ENCODE measurements at regions not wholly inside any gene's neighbourhood (a gene's known extent, or its start where the extent isn't known, plus 50 kb on each side); places are given as distances from the start of the nearest gene placed in this dataset.
"Not testable (repeated sequence)": the region's sequence is repeated elsewhere in the genome, so short reads cannot be mapped to it uniquely, and the experiment has no call there.

DNA sequence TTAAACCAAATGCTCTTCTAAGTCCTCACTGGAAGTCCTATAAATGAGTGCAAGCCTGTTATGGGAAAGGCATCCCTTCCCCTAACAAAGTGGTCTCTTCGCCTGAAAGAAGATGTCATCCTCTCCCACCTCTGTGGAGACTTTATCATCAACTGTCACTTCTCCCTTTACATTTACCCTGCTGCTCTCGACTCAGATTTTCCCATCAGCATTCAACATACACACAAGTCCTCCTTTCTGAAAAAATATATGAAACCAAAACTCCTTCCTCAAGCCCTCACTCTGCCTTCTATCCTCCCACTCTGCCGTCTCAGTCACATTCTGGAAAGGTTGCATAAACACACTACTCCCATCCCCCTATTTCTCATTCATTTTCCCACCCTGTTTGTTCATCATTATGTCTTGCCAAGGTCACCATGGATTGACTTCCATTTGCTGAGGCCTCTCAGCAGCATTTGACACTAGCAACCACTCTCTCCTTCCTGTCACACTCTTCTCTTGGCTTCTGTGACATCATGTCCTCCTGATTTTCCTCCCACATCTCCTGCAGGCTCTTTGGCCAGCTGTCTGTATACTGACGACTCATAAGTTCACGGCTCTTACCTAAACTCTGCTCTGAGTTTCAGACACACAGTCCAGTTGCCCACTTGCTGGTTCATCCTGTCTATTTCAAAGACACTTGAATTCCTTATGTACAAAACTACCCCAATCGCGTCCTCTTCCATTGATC lies 70.3 kb upstream of the SMAD3 start:
- peak; percentile 50 for DNase-seq (ENCODE audit: low read depth)

GRCh38 chr15:66996094-66996493 lies 69.3 kb upstream of the SMAD3 start:
- DNase-seq (ENCODE audit: low read depth): no peak

DNA sequence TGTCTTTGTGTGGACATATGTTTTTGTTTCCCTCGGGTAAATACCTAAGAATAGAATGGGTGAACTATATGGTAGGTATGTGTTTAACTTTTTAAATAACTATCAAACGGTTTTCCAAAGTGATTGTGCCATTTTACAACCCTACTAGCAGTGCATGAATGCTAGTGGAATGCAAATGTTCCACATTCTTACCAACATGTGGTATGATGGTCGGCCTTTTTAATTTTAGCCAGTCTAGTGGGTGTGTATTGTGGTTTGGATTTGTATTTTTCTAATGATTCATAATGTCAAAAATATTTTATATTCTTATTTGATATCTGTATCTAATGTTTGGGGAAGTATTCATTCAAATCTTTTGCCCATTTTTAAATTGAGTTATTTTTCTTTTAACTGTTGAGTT lies 68.2 kb upstream of the SMAD3 start:
- peak; percentile 33 for DNase-seq (ENCODE audit: low read depth)

- DNase-seq (ENCODE audit: low read depth): not testable (repeated sequence)
Measured at GRCh38 chr15:66998234-66998633, 67.2 kb upstream of the SMAD3 start.

- no peak for DNase-seq (ENCODE audit: low read depth)
Measured at GRCh38 chr15:66999046-66999968, 66.1 kb upstream of the SMAD3 start.

- DNase-seq (ENCODE audit: low read depth): no peak
Measured at GRCh38 chr15:67000896-67001295, 64.5 kb upstream of the SMAD3 start.

DNA sequence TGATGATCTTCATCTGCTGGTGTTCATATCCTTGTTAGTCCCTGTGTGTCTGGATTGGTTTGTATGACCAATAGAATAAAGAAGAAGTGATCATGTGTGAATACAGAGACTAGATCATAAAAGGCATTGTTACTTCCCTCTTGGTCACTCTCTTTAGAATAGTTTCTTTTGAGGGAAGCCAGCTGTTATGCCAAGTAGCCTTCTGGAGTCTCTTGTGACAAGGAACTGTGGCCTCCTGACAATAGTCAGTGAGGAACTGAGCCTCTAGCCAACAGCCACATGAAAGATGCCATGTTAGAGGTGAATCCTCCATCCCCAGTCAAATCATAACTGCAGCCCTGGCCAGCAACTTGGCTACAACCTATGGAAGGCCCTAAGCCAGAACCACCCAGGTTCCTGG lies 63.0 kb upstream of the SMAD3 start:
- no peak for DNase-seq (ENCODE audit: low read depth)

DNA sequence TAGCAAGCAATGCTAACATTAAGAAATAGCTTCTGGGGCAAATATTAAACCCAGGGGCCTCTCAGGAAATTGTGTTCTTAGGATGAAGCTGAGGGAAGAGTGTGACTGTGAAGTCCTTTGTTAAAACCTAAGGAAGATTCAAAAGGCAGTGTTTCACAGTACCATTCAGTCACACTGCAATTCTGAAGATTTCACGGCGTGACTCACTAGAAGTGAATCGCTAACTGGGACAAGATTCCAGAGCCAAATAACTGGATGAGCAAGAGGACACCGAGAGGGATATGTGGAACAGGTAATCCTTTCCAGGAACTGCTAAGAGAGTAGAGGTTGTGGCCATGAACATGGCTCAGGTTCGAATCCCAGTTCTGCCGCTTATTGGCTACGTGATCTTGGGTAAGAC lies 61.8 kb upstream of the SMAD3 start:
- DNase-seq (ENCODE audit: low read depth): peak; percentile 59

DNA sequence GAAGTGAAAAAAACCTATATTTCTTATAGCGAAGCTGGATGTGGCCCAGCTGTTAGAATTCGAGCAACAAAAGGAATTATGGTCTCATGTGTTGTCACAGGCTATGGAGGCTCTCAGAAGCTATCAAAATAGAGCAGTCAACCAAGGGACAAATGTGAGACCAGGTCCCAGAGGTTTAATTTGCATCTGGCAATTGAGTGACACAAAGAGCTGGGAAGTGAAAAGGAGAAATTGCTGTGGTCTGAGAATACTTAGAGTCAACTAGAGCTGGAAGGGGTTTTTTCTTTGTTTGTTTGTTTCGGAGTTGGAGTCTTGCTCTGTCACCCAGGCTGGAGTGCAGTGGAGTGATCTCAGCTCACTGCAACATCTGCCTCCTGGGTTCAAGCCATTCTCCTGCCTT lies 61.3 kb upstream of the SMAD3 start:
- no peak for DNase-seq (ENCODE audit: low read depth)

- no peak for DNase-seq (ENCODE audit: low read depth)
Measured at GRCh38 chr15:67005294-67005996, 60.0 kb upstream of the SMAD3 start.

GRCh38 chr15:67006083-67007065 lies 59.0 kb upstream of the SMAD3 start:
- no peak for DNase-seq (ENCODE audit: low read depth)

- DNase-seq (ENCODE audit: low read depth): no peak
Measured at GRCh38 chr15:67009576-67010569, 55.5 kb upstream of the SMAD3 start.

DNA sequence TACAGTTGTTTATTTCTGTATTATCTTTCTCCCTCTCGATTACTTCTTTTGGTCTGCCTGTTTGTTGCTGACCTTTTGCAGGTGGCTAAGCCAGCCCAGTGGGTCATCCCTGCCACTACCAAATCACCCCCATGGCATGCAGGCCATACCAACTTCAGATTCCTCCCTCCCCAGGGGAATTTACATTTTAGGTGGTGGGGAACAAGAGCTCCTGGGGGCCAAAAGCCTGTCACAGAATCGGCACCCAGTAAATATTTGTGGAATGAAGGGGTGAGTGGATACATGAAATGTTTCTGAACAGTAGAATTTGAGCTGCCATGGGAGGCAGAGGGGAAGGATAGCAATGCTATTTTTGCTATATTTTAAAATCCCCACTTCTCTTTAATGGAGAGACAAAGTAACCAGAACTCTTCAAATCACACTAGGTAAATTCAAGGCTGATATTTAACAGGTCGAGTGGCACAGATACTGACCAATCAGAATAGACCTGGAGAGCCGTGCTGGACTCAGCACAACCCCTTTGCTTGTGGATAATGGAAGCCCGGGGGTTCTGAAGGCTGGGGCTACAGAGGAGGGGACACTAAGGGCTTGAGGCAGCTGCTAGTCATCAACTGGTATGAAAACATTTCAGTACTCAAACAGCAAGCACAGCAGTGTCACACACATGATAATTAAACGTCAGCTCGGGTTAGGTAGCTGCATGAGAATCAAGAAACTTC lies 54.3 kb upstream of the SMAD3 start:
- no peak for DNase-seq (ENCODE audit: low read depth)

GRCh38 chr15:67011617-67012005 lies 53.8 kb upstream of the SMAD3 start:
- DNase-seq (ENCODE audit: low read depth): no peak

GRCh38 chr15:67013696-67014095 lies 51.7 kb upstream of the SMAD3 start:
- peak; percentile 85 for DNase-seq (ENCODE audit: low read depth)

Measured in HT1080 (cell line).